HUES6 (cell line): ENCODE measurements at regions not wholly inside any gene's neighbourhood (a gene's known extent, or its start where the extent isn't known, plus 50 kb on each side); places are given as distances from the start of the nearest gene placed in this dataset.
A peak's percentile ranks its signal among the peaks of the same experiment; 100 is the strongest.
"Not testable (repeated sequence)": the region's sequence is repeated elsewhere in the genome, so short reads cannot be mapped to it uniquely, and the experiment has no call there.

Experiments used
- H3K27ac ChIP-seq: 2 replicates; pipeline ENCODE4 v1.7.0; 2013; ENCODE audit warnings: low read depth, mild to moderate bottlenecking, low read length, inconsistent platforms
- H3K27me3 ChIP-seq: 2 replicates; pipeline ENCODE4 v1.6.1; 2013; ENCODE audit warnings: low read length; ENCODE audit not compliant: control insufficient read depth, insufficient read depth
- H3K36me3 ChIP-seq: 2 replicates; pipeline ENCODE4 v1.6.1; 2013; ENCODE audit warnings: low read length; ENCODE audit not compliant: control insufficient read depth, insufficient read depth
- H3K4me1 ChIP-seq: 2 replicates; pipeline ENCODE4 v1.6.1; 2013; ENCODE audit warnings: low read length; ENCODE audit not compliant: control insufficient read depth, insufficient read depth
- H3K4me3 ChIP-seq: 2 replicates; pipeline ENCODE4 v1.5.1; 2013; ENCODE audit warnings: low read depth, low read length
- H3K9ac ChIP-seq: one replicate; pipeline ENCODE4 v1.6.1; 2013; ENCODE audit warnings: mild to moderate bottlenecking, low read length
- H3K9me3 ChIP-seq: 2 replicates; pipeline ENCODE4 v1.6.1; 2013; ENCODE audit warnings: low read depth, low read length; ENCODE audit not compliant: control insufficient read depth, insufficient read depth

DNA sequence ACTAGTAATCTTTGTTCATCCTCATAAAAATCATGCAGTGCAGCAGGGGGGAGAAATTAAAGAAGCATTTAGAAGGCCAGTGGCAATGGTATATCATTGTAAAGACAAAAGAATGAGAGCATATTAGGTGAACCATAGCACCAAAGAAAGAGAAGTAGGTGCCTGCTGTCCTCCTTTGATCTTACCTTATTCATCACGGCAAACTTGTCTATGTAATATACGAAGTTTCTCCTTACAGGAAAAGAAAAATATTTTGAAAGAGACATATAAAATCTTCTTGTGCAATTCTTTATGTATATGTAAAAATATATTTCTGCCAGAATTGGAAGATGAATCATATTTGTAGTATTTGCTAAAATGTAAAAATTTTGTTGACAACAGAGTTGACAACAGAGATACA lies 411.3 kb upstream of the ARRDC3 start:
- H3K36me3 ChIP-seq: no peaks in the 10 kb centered on the region
- H3K27me3 ChIP-seq: no peaks in the 10 kb centered on the region
- peaks cover 4% of the 10 kb centered on the region; the same call in 1 of the 2 replicates for H3K4me1 ChIP-seq
- H3K27ac ChIP-seq: no peak overlapping the region
- H3K4me3 ChIP-seq: no peak overlapping the region
- no peaks in the 10 kb centered on the region for H3K9me3 ChIP-seq
- no peak overlapping the region for H3K9ac ChIP-seq

DNA sequence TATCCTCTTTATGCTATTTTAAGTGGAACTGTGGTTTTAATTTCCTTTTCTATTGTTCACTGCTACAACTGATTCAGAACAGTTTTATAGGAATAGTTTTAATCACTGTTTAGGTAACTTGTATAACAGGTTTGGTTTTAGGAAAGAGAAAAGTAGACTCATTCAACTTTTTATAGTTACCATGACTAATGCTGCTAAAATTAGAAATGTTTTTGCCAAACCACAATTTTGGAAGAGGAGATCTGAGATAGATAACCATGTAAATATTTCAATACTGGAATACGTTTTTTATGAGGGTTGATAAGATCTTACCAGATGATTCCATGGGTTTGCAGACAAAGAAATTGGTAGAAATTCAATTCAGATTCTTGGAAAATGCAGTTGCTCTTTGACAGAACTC lies 404.6 kb upstream of the ARRDC3 start:
- no peak overlapping the region for H3K4me3 ChIP-seq
- no peaks in the 10 kb centered on the region for H3K27me3 ChIP-seq
- H3K4me1 ChIP-seq: peaks cover 7% of the 10 kb centered on the region; the same call in 1 of the 2 replicates
- H3K27ac ChIP-seq: no peak overlapping the region
- H3K9me3 ChIP-seq: peaks cover 3% of the 10 kb centered on the region; the same call in 1 of the 2 replicates
- no peak overlapping the region for H3K9ac ChIP-seq
- H3K36me3 ChIP-seq: no peaks in the 10 kb centered on the region

DNA sequence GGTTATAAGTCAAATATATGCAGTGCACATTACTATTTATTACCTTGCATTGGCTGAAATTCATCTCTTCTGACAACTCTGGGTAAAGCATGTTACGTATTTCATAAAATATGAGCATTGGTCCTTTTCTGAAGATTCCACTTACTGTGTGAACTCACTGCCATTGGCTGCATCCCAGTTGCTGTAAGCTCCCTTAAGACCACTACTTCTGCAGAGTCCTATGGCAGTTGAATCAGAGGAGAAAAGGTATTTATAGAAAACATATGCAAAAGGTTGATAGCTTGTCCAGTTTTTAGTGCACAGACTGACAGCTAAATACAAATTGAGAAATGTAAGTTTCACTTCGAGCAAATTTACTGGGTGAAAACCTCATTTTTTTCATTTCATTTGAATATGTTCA lies 394.6 kb upstream of the ARRDC3 start:
- H3K27ac ChIP-seq: no peak overlapping the region
- no peak overlapping the region for H3K9ac ChIP-seq
- no peaks in the 10 kb centered on the region for H3K27me3 ChIP-seq
- H3K4me1 ChIP-seq: peaks cover 10% of the 10 kb centered on the region; the same call in 1 of the 2 replicates
- H3K9me3 ChIP-seq: peaks cover 3% of the 10 kb centered on the region; the same call in 1 of the 2 replicates
- no peak overlapping the region for H3K4me3 ChIP-seq
- no peaks in the 10 kb centered on the region for H3K36me3 ChIP-seq

DNA sequence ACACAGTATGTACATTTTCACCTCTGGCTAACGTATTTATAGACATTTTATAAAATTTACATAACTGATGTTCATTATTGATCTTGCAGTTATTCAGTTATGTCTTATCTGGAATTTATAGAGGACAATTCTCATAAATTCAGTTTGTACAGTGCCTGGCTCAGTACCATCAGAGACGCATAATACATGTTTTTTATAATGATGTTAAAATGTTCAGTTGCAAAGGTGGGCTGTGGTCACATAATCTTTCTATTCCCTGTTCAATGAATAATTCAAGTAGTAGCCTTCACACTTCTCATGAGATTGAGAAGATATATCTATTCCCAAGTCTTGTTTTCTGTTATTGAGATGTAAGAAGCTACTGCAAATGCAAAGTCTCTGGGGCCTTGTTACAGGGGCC lies 393.1 kb upstream of the ARRDC3 start:
- Histone ChIP-seq H3K4me3 (no peak overlapping the region), H3K36me3 (no peaks in the 10 kb centered on the region), H3K9me3 (no peaks in the 10 kb centered on the region), H3K27me3 (no peaks in the 10 kb centered on the region), H3K27ac (no peak overlapping the region), H3K9ac (no peak overlapping the region), H3K4me1 (peaks cover 10% of the 10 kb centered on the region; the same call in 1 of the 2 replicates)

DNA sequence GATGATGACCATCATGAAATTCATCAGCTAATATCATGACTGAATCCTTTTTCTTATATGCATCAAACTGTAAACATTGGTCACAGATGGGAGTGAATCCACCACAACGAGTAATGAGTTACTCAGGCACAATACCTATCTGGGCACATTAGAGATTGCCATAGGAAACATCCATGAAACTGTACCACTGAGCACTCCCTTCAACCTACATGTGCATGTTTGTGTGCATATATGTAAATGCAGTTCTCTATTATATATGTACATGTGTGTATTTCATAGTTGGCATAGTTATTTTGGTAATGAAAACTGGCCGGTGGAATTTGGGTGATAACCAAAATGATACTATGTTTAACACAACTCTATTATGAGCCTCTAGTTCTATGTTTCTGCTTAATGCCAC lies 387.3 kb upstream of the ARRDC3 start:
- no peaks in the 10 kb centered on the region for H3K27me3 ChIP-seq
- no peak overlapping the region for H3K27ac ChIP-seq
- H3K4me1 ChIP-seq: peaks cover 9% of the 10 kb centered on the region; the same call in 1 of the 2 replicates
- no peaks in the 10 kb centered on the region for H3K36me3 ChIP-seq
- no peak overlapping the region for H3K9ac ChIP-seq
- H3K4me3 ChIP-seq: no peak overlapping the region
- H3K9me3 ChIP-seq: no peaks in the 10 kb centered on the region

DNA sequence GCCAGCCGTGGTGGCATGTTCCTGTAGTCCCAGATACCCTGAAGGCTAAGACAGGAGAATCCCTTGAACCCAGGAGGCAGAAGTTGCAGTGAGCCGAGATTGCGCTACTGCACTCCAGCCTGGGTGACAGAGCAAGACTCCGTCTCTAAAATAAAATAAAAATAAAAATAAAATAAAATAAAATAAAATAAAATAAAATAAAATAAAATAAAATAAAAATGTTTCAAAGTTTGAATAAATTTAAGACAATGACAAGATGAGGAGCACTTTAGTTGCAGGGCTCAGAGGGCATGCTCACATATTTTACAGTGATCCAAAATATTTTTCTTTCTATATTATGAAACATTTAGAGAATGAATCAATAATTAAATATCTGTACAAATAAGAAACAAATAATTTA lies 374.3 kb upstream of the ARRDC3 start:
- H3K27me3 ChIP-seq, H3K36me3 ChIP-seq, H3K9ac ChIP-seq, H3K9me3 ChIP-seq, H3K4me1 ChIP-seq, H3K4me3 ChIP-seq, H3K27ac ChIP-seq: not testable (repeated sequence)

DNA sequence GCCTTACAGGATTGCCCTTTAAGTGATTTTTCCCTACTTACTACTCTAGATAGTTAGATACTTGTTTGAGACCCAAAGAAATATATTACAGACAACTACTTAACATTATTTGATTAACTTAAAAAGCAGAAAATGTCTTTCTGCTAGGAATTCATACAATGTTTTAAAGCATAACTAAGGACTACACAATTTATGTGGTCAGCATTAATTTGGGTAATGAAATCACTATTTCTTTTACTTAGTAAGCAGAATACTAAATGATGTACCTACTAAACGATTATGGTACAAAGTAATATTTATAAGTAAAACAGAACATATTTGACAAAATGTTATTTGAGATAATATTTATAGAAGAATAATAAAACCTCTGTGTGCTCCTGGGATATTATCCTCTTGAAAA lies 371.9 kb upstream of the ARRDC3 start:
- no peak overlapping the region for H3K4me3 ChIP-seq
- H3K4me1 ChIP-seq: no peaks in the 10 kb centered on the region
- no peak overlapping the region for H3K9ac ChIP-seq
- no peaks in the 10 kb centered on the region for H3K27me3 ChIP-seq
- H3K36me3 ChIP-seq: no peaks in the 10 kb centered on the region; the same call in 1 of the 2 replicates
- peaks cover 16% of the 10 kb centered on the region for H3K9me3 ChIP-seq
- H3K27ac ChIP-seq: no peak overlapping the region

DNA sequence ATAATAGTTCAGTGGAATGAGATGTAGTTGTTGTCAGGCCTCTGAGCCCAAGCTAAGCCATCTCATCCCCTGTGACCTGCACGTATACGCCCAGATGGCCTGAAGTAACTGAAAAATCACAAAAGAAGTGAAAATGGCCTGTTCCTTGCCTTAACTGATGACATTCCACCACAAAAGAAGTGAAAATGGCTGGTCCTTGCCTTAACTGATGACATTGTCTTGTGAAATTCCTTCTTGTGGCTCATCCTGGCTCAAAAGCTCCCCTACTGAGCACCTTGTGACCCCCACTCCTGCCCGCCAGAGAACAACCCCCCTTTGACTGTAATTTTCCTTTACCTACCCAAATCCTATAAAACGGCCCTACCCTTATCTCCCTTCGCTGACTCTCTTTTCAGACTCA lies 361.4 kb upstream of the ARRDC3 start:
- Histone ChIP-seq H3K4me1 (peaks cover 40% of the 10 kb centered on the region), H3K9ac (peak overlapping the region; percentile 67), H3K27ac (peak overlapping the region; percentile 86; the same call in 1 of the 2 replicates)
- not testable (repeated sequence) for H3K4me3 ChIP-seq, H3K9me3 ChIP-seq, H3K36me3 ChIP-seq, H3K27me3 ChIP-seq

DNA sequence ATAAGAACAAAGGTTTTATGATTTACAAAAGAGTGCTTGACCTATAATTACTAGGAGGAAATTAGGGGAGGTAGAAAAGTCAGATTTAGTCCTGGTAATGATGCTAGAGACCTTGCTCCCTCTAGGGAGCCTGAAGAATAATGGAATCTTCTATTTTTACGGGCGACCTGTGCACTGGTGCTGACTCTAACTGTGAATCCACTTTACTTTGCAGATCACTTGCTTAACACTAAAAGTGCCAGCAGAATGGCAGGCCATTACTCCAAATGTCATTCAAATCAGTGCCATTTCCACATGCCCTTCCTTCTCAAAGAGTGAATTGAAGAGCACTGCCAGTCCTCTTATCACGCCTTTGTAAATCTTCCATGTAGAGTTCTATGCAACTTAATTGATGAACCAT lies 359.4 kb upstream of the ARRDC3 start:
- H3K4me1 ChIP-seq: peaks cover 40% of the 10 kb centered on the region
- H3K9ac ChIP-seq: no peak overlapping the region
- no peak overlapping the region for H3K4me3 ChIP-seq
- no peaks in the 10 kb centered on the region for H3K9me3 ChIP-seq
- H3K27me3 ChIP-seq: no peaks in the 10 kb centered on the region
- H3K36me3 ChIP-seq: no peaks in the 10 kb centered on the region
- peak overlapping the region; percentile 50; the same call in 1 of the 2 replicates for H3K27ac ChIP-seq

DNA sequence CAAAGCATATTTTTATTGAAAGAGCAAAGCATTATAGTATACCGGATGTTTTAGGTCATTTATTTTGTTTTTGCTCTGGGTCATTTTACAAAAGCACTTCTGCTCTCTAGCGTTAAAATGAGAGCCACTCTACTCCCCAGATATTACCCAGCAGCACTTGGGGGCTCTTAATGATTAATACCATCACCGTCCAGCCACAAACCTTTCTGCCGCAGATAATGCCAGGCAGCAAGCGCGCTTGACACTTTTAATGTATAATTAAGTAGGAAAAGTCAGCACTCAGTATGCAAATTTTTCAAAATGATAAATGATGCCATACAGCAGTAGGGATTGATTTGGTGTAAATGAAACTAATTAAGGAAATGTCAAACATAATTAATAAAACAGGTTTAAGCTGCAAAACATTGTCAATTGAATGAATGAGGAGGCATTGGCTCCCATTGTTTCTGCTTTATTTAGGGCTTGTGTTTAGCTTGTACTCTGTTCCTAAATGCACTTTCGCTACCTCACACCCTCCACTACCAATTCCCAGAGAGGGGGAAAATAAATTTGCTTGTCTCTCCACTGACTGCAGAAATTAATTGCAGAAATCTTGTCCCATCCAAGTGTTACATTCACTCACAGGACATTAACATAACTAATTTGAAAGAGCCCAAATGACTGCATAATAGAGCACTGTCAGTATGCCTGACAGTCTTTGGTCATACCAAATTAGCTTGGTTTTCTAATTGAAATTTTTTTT lies 358.8 kb upstream of the ARRDC3 start:
- Histone ChIP-seq H3K27ac (peak overlapping the region; percentile 50; the same call in 1 of the 2 replicates), H3K9me3 (peaks cover 3% of the 10 kb centered on the region; the same call in 1 of the 2 replicates), H3K36me3 (no peaks in the 10 kb centered on the region; the same call in 1 of the 2 replicates), H3K9ac (no peak overlapping the region), H3K4me3 (no peak overlapping the region), H3K4me1 (peaks cover 40% of the 10 kb centered on the region), H3K27me3 (no peaks in the 10 kb centered on the region)

DNA sequence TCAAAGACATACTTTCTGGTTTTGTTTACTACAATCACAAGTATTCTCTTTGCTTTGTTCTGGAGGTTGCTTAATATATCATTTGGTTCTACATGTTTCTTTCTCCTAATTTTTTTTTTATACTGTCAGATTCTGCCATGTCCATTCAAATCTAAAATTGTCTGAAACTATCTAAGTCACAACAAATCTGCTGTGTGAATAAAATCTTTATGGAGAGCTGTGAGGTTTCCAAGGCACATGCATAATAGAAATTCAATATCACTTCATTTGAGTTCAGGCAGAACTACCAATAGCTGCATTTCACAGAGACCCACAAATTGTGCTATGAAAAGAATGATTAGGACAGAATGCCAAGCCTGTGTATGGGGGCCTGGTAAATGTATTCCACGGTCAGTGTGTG lies 346.9 kb upstream of the ARRDC3 start:
- Histone ChIP-seq H3K27ac (no peak overlapping the region), H3K36me3 (no peaks in the 10 kb centered on the region), H3K4me3 (no peak overlapping the region)

More for the DNA sequence above, 346.9 kb upstream of the ARRDC3 start:
- Histone ChIP-seq H3K4me1 (peaks cover 29% of the 10 kb centered on the region), H3K9me3 (peaks cover 3% of the 10 kb centered on the region; the same call in 1 of the 2 replicates), H3K9ac (no peak overlapping the region), H3K27me3 (no peaks in the 10 kb centered on the region)
